Breast epithelium (tissue), 3 donors: ENCODE measurements at regions not wholly inside any gene's neighbourhood (a gene's known extent, or its start where the extent isn't known, plus 50 kb on each side); places are given as distances from the start of the nearest gene placed in this dataset.

Experiments
- CTCF ChIP-seq, 3 donors: fragments of 450-650 bp; IDR thresholded peaks; one replicate each; pipeline ENCODE4 v1.5.1; 2016 to 2017; ENCODE audit warnings: antibody characterized with exemption in 3 of 3, mild to moderate bottlenecking in 3 of 3, moderate library complexity in 3 of 3
- POLR2AphosphoS5 ChIP-seq, 3 donors: sonication (generic); formaldehyde crosslinking; IDR thresholded peaks; one replicate each; pipeline ENCODE4 v1.6.1; 2017; ENCODE audit warnings: antibody characterized with exemption in 3 of 3

DNA sequence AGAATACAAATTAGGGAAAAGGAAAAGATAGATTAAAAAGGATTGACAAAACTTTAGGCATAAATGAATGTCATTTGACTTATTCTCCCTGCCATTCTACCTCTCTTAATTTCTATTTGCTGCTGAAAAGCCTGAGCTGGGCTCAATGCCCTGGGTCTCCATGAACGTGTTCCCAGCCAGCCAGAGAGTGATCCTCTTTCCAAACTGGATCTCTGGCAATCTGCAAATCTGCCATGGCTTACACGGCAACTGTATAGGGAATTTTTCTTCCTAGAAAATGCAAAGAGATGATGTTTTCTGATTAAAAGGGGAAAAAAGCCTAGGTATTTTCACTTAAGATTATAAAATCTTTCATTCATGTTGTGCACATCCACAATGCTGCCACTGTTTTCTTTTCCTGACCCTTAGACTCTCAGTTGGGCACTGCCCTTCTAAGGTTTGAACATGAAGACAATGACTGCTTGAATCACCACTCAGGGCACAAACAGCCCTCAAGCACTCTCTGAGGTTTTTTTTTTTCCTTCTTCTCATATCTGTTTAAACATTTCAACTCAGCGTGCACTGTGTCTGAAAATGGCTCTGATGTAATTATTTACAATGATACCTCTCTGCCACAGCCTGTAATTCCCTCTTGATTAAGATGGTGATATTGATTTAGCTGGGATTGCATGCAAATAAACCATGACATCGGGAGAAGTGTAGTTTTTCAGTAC, 60.3 kb downstream of the DACT1 start:
- TF ChIP-seq POLR2AphosphoS5 (IDR thresholded peaks at IDR 0.05) (no peak), CTCF (IDR thresholded peaks at IDR 0.05) (no peak)
